ENCODE measurements at regions not wholly inside any gene's neighbourhood (a gene's known extent, or its start where the extent isn't known, plus 50 kb on each side); places are given as distances from the start of the nearest gene placed in this dataset.

GRCh38 chr6:113529196-113529595 is 327.9 kb upstream of the MARCKS start:
- TF ChIP-seq CTCF (IDR thresholded peaks at IDR 0.05) (no peak), POLR2A (IDR thresholded peaks at IDR 0.05) (no peak)
